ENCODE measurements at regions not wholly inside any gene's neighbourhood (a gene's known extent, or its start where the extent isn't known, plus 50 kb on each side); places are given as distances from the start of the nearest gene placed in this dataset.

DNA sequence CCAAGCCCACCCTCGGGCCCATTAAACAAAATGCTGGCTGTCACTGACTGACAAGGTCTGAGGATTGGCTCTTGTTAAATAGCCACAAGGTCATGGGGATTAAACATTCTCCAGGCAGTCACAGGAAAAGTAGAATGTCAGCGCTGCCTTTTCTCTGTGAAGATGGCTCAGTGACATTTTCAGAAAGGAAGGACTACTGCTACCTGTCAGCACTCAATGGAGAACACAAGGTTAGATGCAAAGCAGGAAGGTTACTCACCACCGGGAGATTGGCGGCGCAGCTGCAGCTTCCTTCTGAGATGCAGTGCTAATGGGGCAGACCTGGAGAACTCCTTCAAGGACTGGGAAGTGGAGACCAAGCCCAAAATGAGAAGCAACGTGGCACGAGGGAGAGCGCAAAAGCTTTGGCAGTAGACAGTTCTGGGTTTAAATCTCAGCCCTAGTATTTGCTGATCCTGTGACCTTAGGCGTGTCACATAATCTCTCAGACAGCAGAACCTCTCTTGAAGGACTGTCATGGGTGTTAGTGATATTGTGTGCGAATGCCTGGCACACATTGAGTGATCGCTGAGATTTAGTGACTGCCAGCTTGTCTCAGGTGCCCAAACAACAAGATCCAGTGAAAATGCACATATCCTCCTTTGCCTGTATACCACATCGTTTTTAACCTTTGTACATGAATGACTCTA lies 213.1 kb upstream of the BOD1L1 start:
- no peaks in the 10 kb centered on the region for H3K79me2 ChIP-seq (ENCODE audit: insufficient read depth, low read length)
- H3K27me3 ChIP-seq (ENCODE audit: insufficient read depth, low read length): no peaks in the 10 kb centered on the region
- no peak overlapping the region for H3K4me3 ChIP-seq (ENCODE audit: insufficient read depth, low read length)
- H3K4me1 ChIP-seq (ENCODE audit: insufficient read depth, low read length): no peaks in the 10 kb centered on the region
- H3K4me2 ChIP-seq (ENCODE audit: insufficient read depth, low read length): no peak overlapping the region
- H3K36me3 ChIP-seq (ENCODE audit: insufficient read depth, low read length): no peaks in the 10 kb centered on the region
- no peak overlapping the region for H3K27ac ChIP-seq (ENCODE audit: low read depth, low read length)
- H2AFZ ChIP-seq (ENCODE audit: low read length): peak overlapping the region; percentile 71
- H3K9me3 ChIP-seq (ENCODE audit: low read depth, low read length): no peaks in the 10 kb centered on the region
- no peak for DNase-seq (ENCODE audit: insufficient read length, low spot score, missing footprints)
- H4K20me1 ChIP-seq (ENCODE audit: insufficient read depth, low read length): no peaks in the 10 kb centered on the region
- TF ChIP-seq, protein P1, sequence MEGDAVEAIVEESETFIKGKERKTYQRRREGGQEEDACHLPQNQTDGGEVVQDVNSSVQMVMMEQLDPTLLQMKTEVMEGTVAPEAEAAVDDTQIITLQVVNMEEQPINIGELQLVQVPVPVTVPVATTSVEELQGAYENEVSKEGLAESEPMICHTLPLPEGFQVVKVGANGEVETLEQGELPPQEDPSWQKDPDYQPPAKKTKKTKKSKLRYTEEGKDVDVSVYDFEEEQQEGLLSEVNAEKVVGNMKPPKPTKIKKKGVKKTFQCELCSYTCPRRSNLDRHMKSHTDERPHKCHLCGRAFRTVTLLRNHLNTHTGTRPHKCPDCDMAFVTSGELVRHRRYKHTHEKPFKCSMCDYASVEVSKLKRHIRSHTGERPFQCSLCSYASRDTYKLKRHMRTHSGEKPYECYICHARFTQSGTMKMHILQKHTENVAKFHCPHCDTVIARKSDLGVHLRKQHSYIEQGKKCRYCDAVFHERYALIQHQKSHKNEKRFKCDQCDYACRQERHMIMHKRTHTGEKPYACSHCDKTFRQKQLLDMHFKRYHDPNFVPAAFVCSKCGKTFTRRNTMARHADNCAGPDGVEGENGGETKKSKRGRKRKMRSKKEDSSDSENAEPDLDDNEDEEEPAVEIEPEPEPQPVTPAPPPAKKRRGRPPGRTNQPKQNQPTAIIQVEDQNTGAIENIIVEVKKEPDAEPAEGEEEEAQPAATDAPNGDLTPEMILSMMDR (IDR thresholded peaks at IDR 0.05; ENCODE audit: extremely low read depth, low read depth, low read length): no peak

DNA sequence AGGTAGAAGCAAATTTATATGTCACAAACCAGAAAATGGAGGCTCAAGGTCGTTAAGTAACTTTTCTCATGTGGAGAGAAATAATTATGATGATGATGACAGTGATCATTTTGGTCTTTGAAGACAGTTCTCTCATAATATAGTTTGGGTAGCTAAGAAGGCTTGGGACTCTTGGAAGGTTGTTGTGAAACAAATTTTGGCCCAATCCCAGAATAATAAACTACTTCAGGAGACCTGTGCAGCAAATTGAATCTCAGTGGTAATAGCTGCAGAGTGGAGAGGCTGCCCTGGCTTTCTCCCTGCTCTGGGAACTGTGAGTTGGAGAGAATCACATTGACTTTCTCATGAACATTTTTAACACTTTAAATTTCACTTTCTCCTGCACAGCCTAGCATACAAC lies 217.2 kb upstream of the BOD1L1 start:
- H3K4me2 ChIP-seq (ENCODE audit: insufficient read depth, low read length): no peak overlapping the region
- H2AFZ ChIP-seq (ENCODE audit: low read length): no peak overlapping the region
- no peaks in the 10 kb centered on the region for H4K20me1 ChIP-seq (ENCODE audit: insufficient read depth, low read length)
- no peak for DNase-seq (ENCODE audit: insufficient read length, low spot score, missing footprints)
- no peaks in the 10 kb centered on the region for H3K9me3 ChIP-seq (ENCODE audit: low read depth, low read length)
- H3K79me2 ChIP-seq (ENCODE audit: insufficient read depth, low read length): no peaks in the 10 kb centered on the region
- H3K4me3 ChIP-seq (ENCODE audit: insufficient read depth, low read length): no peak overlapping the region
- H3K27me3 ChIP-seq (ENCODE audit: insufficient read depth, low read length): no peaks in the 10 kb centered on the region
- H3K4me1 ChIP-seq (ENCODE audit: insufficient read depth, low read length): no peaks in the 10 kb centered on the region
- TF ChIP-seq, protein P1 (IDR thresholded peaks at IDR 0.05; ENCODE audit: extremely low read depth, low read depth, low read length): no peak
- H3K27ac ChIP-seq (ENCODE audit: low read depth, low read length): no peak overlapping the region
- H3K36me3 ChIP-seq (ENCODE audit: insufficient read depth, low read length): no peaks in the 10 kb centered on the region

DNA sequence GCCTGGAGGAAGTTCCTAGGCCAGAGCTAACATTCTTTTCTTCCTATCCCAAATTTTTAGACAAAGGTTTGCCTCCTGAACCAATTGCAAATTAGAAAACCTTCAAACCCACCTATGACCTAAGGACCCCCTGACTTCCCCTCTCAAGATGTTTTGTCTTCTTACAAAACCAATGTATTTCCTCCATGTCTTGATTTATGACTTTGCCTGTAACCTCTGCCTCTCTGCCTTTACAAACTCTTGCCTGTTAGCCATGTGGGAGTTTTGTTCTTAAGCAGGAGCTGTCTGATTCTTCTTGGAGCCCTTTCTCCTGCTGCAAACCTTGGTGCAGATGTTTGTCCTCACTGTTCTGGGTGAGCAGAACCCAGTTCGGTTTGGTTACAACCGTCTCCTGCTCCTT lies 222.3 kb upstream of the BOD1L1 start:
- no peak for DNase-seq (ENCODE audit: insufficient read length, low spot score, missing footprints)
- H3K79me2 ChIP-seq (ENCODE audit: insufficient read depth, low read length): no peaks in the 10 kb centered on the region
- H3K36me3 ChIP-seq (ENCODE audit: insufficient read depth, low read length): no peaks in the 10 kb centered on the region
- TF ChIP-seq, protein P1 (IDR thresholded peaks at IDR 0.05; ENCODE audit: extremely low read depth, low read depth, low read length): no peak
- no peak overlapping the region for H3K4me2 ChIP-seq (ENCODE audit: insufficient read depth, low read length)
- H3K9me3 ChIP-seq (ENCODE audit: low read depth, low read length): no peaks in the 10 kb centered on the region
- H3K4me1 ChIP-seq (ENCODE audit: insufficient read depth, low read length): no peaks in the 10 kb centered on the region
- H3K27ac ChIP-seq (ENCODE audit: low read depth, low read length): no peak overlapping the region
- H2AFZ ChIP-seq (ENCODE audit: low read length): no peak overlapping the region
- no peaks in the 10 kb centered on the region for H3K27me3 ChIP-seq (ENCODE audit: insufficient read depth, low read length)
- no peaks in the 10 kb centered on the region for H4K20me1 ChIP-seq (ENCODE audit: insufficient read depth, low read length)
- no peak overlapping the region for H3K4me3 ChIP-seq (ENCODE audit: insufficient read depth, low read length)

DNA sequence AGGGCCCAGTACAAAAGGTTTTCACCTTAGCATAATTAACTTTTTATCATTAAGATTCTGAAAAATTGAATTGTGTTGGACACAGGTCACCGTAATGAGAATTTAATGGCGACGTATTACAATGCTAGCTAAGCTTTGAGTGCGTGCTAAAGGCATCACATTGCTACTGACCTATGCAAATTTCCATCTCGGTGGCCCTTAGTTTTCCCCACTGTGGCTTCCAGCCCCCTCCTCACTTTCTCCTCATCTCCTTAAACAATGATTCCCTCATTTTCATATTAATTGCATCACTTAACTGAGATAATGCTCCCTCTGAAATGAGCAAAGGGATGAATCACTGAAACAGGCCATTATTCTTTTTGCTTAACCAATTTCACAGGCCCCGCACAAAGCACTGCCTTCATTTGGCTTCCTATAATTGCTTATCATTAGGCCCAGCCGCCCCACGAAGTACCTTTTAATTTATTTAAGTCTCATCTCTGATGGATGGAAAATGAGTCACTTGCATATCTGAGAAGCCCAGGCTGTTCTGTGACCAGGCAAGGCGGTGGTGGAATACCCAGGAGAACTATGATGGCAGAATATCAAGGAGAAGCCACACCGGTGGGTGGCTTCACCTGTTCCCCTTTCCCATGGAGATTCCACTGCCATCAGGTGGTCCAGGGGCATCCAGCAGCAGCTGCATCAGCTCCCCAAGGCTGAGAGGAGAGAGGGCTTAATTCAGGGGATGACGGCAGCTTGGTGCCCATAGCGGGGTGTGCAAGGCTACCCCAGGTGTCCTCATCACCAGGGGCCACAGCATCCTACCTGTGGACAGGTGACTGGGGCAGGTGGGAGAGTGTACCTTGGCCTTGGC lies 223.8 kb upstream of the BOD1L1 start:
- Histone ChIP-seq H3K9me3 (ENCODE audit: low read depth, low read length) (no peaks in the 10 kb centered on the region), H3K4me3 (ENCODE audit: insufficient read depth, low read length) (no peak overlapping the region), H2AFZ (ENCODE audit: low read length) (no peak overlapping the region), H3K4me2 (ENCODE audit: insufficient read depth, low read length) (no peak overlapping the region), H4K20me1 (ENCODE audit: insufficient read depth, low read length) (no peaks in the 10 kb centered on the region), H3K4me1 (ENCODE audit: insufficient read depth, low read length) (no peaks in the 10 kb centered on the region), H3K27ac (ENCODE audit: low read depth, low read length) (no peak overlapping the region), H3K36me3 (ENCODE audit: insufficient read depth, low read length) (no peaks in the 10 kb centered on the region), H3K27me3 (ENCODE audit: insufficient read depth, low read length) (no peaks in the 10 kb centered on the region), H3K79me2 (ENCODE audit: insufficient read depth, low read length) (no peaks in the 10 kb centered on the region)
- TF ChIP-seq, protein P1 (IDR thresholded peaks at IDR 0.05; ENCODE audit: extremely low read depth, low read depth, low read length): no peak
- DNase-seq (ENCODE audit: insufficient read length, low spot score, missing footprints): peak; percentile 46
